ENCODE measurements at regions not wholly inside any gene's neighbourhood (a gene's known extent, or its start where the extent isn't known, plus 50 kb on each side); places are given as distances from the start of the nearest gene placed in this dataset.

DNA sequence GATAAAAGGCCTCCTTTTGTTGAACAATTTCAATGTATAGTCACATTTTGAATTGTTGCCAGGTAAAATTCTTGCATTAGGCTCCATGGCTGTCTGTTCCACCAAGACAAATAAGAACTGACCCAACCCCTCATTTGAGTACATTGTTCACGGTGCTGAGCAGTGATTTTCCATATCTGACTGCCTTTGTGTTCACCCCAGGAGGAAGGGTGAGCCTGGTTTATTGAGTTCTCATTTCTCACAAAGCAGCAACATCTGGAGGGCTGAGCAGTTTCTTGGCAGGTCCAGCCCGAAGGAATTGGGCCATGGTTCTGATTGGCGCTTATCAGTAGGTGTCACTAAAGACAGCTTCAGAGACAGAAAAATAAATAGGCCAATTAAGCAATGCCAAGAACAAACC, 149.1 kb downstream of the BMP4 start:
- no peaks in the 10 kb centered on the region for H3K9me2 ChIP-seq (ENCODE audit: low read depth, low read length)
- no peak overlapping the region for H2AFZ ChIP-seq (ENCODE audit: low read length)
- no peaks in the 10 kb centered on the region for H3K27me3 ChIP-seq (ENCODE audit: insufficient read depth, low read length)
- no peak overlapping the region for H3K9ac ChIP-seq (ENCODE audit: low read length)
- H3K27ac ChIP-seq (ENCODE audit: low read depth, low read length, poor library complexity, severe bottlenecking): no peak overlapping the region
- TF ChIP-seq EZH2 (IDR thresholded peaks at IDR 0.05; ENCODE audit: borderline replicate concordance, low read length) (no peak), CTCF (IDR thresholded peaks at IDR 0.05; ENCODE audit: low read length) (no peak)
- no peaks in the 10 kb centered on the region for H4K20me1 ChIP-seq (ENCODE audit: insufficient read depth, low read length)
- H3K4me2 ChIP-seq (ENCODE audit: low read length): no peak overlapping the region
- H3K9me3 ChIP-seq (ENCODE audit: low read length): no peaks in the 10 kb centered on the region
- no peak overlapping the region for H3K4me3 ChIP-seq (ENCODE audit: low read depth, low read length, poor library complexity, severe bottlenecking)
- H3K36me3 ChIP-seq (ENCODE audit: insufficient read depth, low read length): no peaks in the 10 kb centered on the region
- no peaks in the 10 kb centered on the region for H3K4me1 ChIP-seq (ENCODE audit: insufficient read depth, low read length, severe bottlenecking)
- no peaks in the 10 kb centered on the region for H3K79me2 ChIP-seq (ENCODE audit: insufficient read depth, low read length)
- H3F3A ChIP-seq (ENCODE audit: insufficient read depth, low read length): no peaks in the 10 kb centered on the region

- Histone ChIP-seq H3K27me3 (ENCODE audit: insufficient read depth, low read length) (no peaks in the 10 kb centered on the region), H3K4me2 (ENCODE audit: low read length) (no peak overlapping the region), H2AFZ (ENCODE audit: low read length) (no peak overlapping the region), H3K79me2 (ENCODE audit: insufficient read depth, low read length) (no peaks in the 10 kb centered on the region), H3K4me3 (ENCODE audit: low read depth, low read length, poor library complexity, severe bottlenecking) (no peak overlapping the region), H3K9ac (ENCODE audit: low read length) (no peak overlapping the region), H3K27ac (ENCODE audit: low read depth, low read length, poor library complexity, severe bottlenecking) (no peak overlapping the region), H3F3A (ENCODE audit: insufficient read depth, low read length) (no peaks in the 10 kb centered on the region), H3K4me1 (ENCODE audit: insufficient read depth, low read length, severe bottlenecking) (no peaks in the 10 kb centered on the region), H3K9me2 (ENCODE audit: low read depth, low read length) (no peaks in the 10 kb centered on the region), H3K36me3 (ENCODE audit: insufficient read depth, low read length) (no peaks in the 10 kb centered on the region), H4K20me1 (ENCODE audit: insufficient read depth, low read length) (no peaks in the 10 kb centered on the region), H3K9me3 (ENCODE audit: low read length) (no peaks in the 10 kb centered on the region)
- no peak for TF ChIP-seq CTCF (IDR thresholded peaks at IDR 0.05; ENCODE audit: low read length)
- no peak for TF ChIP-seq EZH2 (IDR thresholded peaks at IDR 0.05; ENCODE audit: borderline replicate concordance, low read length)
Measured at GRCh38 chr14:53807108-53807507, 149.5 kb downstream of the BMP4 start.

DNA sequence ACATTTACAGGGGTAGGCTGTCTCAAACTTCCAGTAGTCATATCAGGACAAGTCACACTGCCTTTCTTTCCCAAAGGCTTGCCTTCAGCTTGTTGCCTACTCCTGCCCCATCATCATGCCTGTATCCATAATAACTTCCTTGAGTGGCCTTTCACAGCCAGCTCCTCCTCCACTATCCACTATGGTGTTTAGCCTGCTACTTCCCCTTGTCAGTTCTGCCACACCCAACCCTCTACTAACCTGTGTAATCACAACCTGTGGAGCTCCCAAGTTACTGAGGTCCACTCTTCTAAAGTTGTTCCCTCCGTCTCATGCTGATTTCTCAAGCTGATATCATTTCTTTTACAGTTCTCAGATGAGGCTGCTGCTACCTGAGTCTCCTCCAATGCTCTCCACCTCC, 159.9 kb downstream of the BMP4 start:
- Histone ChIP-seq H3K27ac (ENCODE audit: low read depth, low read length, poor library complexity, severe bottlenecking) (no peak overlapping the region), H3K4me3 (ENCODE audit: low read depth, low read length, poor library complexity, severe bottlenecking) (no peak overlapping the region), H3K9me3 (ENCODE audit: low read length) (no peaks in the 10 kb centered on the region), H4K20me1 (ENCODE audit: insufficient read depth, low read length) (no peaks in the 10 kb centered on the region), H3K9me2 (ENCODE audit: low read depth, low read length) (no peaks in the 10 kb centered on the region), H3K79me2 (ENCODE audit: insufficient read depth, low read length) (no peaks in the 10 kb centered on the region), H2AFZ (ENCODE audit: low read length) (no peak overlapping the region), H3F3A (ENCODE audit: insufficient read depth, low read length) (no peaks in the 10 kb centered on the region), H3K36me3 (ENCODE audit: insufficient read depth, low read length) (no peaks in the 10 kb centered on the region), H3K4me2 (ENCODE audit: low read length) (no peak overlapping the region), H3K4me1 (ENCODE audit: insufficient read depth, low read length, severe bottlenecking) (no peaks in the 10 kb centered on the region), H3K27me3 (ENCODE audit: insufficient read depth, low read length) (no peaks in the 10 kb centered on the region), H3K9ac (ENCODE audit: low read length) (no peak overlapping the region)
- TF ChIP-seq CTCF (IDR thresholded peaks at IDR 0.05; ENCODE audit: low read length): no peak
- no peak for TF ChIP-seq EZH2 (IDR thresholded peaks at IDR 0.05; ENCODE audit: borderline replicate concordance, low read length)
